ENCODE measurements at regions not wholly inside any gene's neighbourhood (a gene's known extent, or its start where the extent isn't known, plus 50 kb on each side); places are given as distances from the start of the nearest gene placed in this dataset.

DNA sequence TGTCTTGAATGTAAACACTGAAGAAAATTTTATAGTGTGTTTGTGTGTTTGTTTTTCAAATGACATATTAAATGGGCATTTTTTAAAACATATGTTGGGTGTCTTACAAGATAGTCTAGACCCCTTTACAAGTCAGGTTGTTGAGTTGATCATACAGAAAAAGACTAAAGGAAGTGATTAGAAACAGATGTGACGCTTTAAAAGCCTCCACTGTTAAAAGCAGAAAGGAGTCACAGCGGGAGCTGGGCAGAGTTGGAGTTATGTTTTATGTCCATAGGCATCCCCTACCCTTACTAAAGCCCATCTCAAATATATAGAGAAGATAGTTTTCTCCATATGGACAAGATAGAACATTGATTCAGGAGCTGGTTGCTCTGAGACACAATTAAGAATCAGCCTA is 393.9 kb downstream of the PLPP3 start:
- TF ChIP-seq GATA1 (IDR thresholded peaks at IDR 0.05; ENCODE audit: low read depth, low read length) (no peak), POLR2A (IDR thresholded peaks at IDR 0.05; ENCODE audit: low read length) (no peak)
- no peak for DNase-seq

GRCh38 chr1:56183151-56183550 is 396.2 kb downstream of the PLPP3 start:
- no peak for TF ChIP-seq GATA1 (IDR thresholded peaks at IDR 0.05; ENCODE audit: low read depth, low read length)
- TF ChIP-seq POLR2A (IDR thresholded peaks at IDR 0.05; ENCODE audit: low read length) = no peak
- no peak for DNase-seq

GRCh38 chr1:56180520-56181190 is 398.7 kb downstream of the PLPP3 start:
- no peak for TF ChIP-seq POLR2A (IDR thresholded peaks at IDR 0.05; ENCODE audit: low read length)
- no peak for TF ChIP-seq GATA1 (IDR thresholded peaks at IDR 0.05; ENCODE audit: low read depth, low read length)
- DNase-seq = no peak

DNA sequence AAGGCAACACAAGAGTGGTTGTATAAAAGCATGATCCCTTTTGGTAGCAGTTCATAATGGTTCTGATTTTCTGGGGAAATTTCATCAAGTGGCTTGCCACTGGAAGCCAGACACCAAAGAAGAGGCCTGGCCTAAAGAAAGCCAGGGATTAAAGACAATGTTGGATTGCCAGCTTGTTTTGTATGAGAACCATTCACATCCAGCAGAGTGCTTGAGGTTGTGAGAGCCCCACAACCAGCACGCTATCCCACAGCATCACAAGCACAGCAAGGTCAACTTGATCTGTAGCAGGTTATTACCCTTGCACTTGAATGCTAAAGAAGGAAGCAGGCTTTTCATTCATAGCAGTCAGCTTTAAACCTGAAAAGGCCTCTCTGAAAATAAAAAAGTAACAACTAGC is 399.8 kb downstream of the PLPP3 start:
- DNase-seq = no peak
- TF ChIP-seq POLR2A (IDR thresholded peaks at IDR 0.05; ENCODE audit: low read length) (no peak), GATA1 (IDR thresholded peaks at IDR 0.05; ENCODE audit: low read depth, low read length) (no peak)

- DNase-seq = no peak
- no peak for TF ChIP-seq GATA1 (IDR thresholded peaks at IDR 0.05; ENCODE audit: low read depth, low read length)
- no peak for TF ChIP-seq POLR2A (IDR thresholded peaks at IDR 0.05; ENCODE audit: low read length)
These were observed 404.2 kb downstream of the PLPP3 start for GRCh38 chr1:56175211-56175610.

DNA sequence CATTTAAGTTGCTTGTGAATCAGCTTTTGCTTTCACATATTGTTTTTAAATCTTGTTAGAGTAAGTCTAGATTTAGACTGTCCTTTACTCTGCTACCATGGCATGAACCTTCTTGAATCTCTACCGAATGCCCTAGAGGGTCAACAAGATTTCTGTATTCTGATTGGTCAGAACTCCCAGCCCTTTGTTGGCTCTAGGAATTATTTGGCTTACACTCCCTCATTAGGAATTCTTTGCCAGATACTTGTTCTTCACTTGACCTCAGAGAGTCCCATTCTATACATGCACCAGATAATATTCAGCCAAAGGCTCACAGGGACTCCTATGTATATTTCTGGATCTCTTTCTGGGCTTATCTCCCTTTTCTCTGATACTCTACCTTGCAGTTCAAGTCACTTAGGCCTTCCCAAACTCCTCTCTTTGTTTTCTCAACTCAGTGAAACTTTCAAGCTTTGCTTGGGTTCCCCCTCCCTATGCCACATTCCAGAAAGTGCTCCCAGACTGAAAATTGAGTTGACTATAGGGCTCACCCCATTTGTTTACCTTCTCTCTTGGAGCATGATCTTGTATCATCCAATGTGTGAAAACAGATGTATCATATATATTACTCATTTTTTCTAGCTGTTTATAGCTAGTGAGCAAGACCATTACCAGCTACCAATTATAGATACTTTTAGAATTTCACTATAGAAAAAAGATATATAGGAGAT is 405.0 kb downstream of the PLPP3 start:
- TF ChIP-seq GATA1 (IDR thresholded peaks at IDR 0.05; ENCODE audit: low read depth, low read length) (no peak), POLR2A (IDR thresholded peaks at IDR 0.05; ENCODE audit: low read length) (no peak)
- no peak for DNase-seq

DNA sequence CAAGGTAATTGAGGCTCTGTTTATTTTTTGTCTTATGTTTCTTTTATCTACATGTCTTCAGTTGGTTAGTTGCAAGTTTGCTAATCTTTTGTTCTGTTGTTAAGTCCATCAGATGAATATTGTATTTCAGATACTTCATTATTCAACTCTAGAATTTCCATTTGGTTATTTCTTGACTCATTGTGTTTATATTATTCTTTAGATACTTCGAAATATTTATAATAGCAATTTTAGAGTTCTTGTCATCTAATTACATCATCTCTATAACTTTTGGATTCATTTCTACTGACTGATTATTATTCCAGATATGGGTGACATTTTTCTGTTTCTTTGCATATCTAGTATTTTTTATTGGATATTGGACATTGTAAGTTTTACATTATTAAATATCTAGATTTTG is 405.6 kb downstream of the PLPP3 start:
- no peak for TF ChIP-seq POLR2A (IDR thresholded peaks at IDR 0.05; ENCODE audit: low read length)
- TF ChIP-seq GATA1 (IDR thresholded peaks at IDR 0.05; ENCODE audit: low read depth, low read length) = no peak
- DNase-seq = no peak

- DNase-seq = no peak
- no peak for TF ChIP-seq POLR2A (IDR thresholded peaks at IDR 0.05; ENCODE audit: low read length)
- TF ChIP-seq GATA1 (IDR thresholded peaks at IDR 0.05; ENCODE audit: low read depth, low read length) = no peak
These were observed 407.7 kb downstream of the PLPP3 start for GRCh38 chr1:56171670-56172069.

- no peak for TF ChIP-seq POLR2A (IDR thresholded peaks at IDR 0.05; ENCODE audit: low read length)
- TF ChIP-seq GATA1 (IDR thresholded peaks at IDR 0.05; ENCODE audit: low read depth, low read length) = no peak
- no peak for DNase-seq
These were observed 408.5 kb downstream of the PLPP3 start for GRCh38 chr1:56170784-56171320.

DNA sequence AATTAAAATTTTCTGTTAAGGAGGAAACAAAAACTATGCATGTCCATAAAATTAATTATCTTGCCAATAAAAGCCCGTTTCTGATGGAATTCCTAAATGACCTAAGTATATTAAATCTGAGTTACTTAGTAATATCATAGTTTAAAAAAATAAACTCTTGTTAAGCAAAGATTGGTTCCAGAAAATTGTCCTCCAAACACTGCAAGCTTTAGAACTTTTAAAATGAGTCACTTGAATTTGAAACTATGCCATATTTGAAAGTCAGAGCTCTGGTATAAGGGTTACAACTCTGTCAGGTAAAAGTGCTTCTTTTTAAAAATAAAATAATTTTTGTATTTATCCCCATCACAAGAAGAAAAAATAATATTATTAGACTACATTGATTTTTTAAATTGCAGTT is 409.5 kb downstream of the PLPP3 start:
- DNase-seq = no peak

DNA sequence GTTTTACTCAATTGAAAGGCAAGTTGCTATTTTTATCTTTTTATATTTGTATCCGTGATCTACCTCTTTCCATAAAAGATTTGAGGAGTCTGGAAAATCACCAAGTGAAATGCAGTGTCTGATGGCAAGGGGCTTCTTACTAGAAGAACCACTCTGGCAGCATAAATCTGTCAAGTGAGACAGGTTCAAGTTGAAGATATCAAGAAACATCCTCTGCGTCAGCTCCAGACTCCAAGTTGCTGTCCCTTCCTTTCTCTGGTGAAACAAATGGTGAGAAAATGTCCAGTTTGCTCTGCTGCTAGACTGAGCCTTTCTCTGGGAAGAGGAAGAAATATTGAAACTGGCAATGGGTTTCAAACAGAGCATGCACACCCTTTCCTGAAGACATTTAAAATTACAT is 411.2 kb downstream of the PLPP3 start:
- no peak for DNase-seq
- TF ChIP-seq GATA1 (IDR thresholded peaks at IDR 0.05; ENCODE audit: low read depth, low read length) (no peak), POLR2A (IDR thresholded peaks at IDR 0.05; ENCODE audit: low read length) (no peak)

More for the DNA sequence above, 409.5 kb downstream of the PLPP3 start:
- no peak for TF ChIP-seq GATA1 (IDR thresholded peaks at IDR 0.05; ENCODE audit: low read depth, low read length)
- TF ChIP-seq POLR2A (IDR thresholded peaks at IDR 0.05; ENCODE audit: low read length) = no peak

GRCh38 chr1:56167596-56167995 is 411.8 kb downstream of the PLPP3 start:
- no peak for TF ChIP-seq POLR2A (IDR thresholded peaks at IDR 0.05; ENCODE audit: low read length)
- TF ChIP-seq GATA1 (IDR thresholded peaks at IDR 0.05; ENCODE audit: low read depth, low read length) = no peak
- no peak for DNase-seq

- TF ChIP-seq GATA1 (IDR thresholded peaks at IDR 0.05; ENCODE audit: low read depth, low read length) (no peak), POLR2A (IDR thresholded peaks at IDR 0.05; ENCODE audit: low read length) (no peak)
- DNase-seq = no peak
These were observed 418.5 kb downstream of the PLPP3 start for GRCh38 chr1:56160773-56161315.

Data from erythroblast (primary cell).